H1 (cell line): ENCODE measurements at regions not wholly inside any gene's neighbourhood (a gene's known extent, or its start where the extent isn't known, plus 50 kb on each side); places are given as distances from the start of the nearest gene placed in this dataset.

Experiments
- CREB1 ChIP-seq: IDR thresholded peaks from 2 replicates; pipeline ENCODE4 v1.6.1; 2012; ENCODE audit warnings: inconsistent platforms
- USF2 ChIP-seq: IDR thresholded peaks from 2 replicates; pipeline ENCODE4 v1.6.1; 2011; ENCODE audit warnings: low read length, improper control_type of control experiment

GRCh38 chr6:88535306-88535705 is 369.2 kb upstream of the CNR1 start (continued):
- TF ChIP-seq USF2 = no peak
- no peak for TF ChIP-seq CREB1
